Transverse colon (tissue), 4 donors: ENCODE measurements at regions not wholly inside any gene's neighbourhood (a gene's known extent, or its start where the extent isn't known, plus 50 kb on each side); places are given as distances from the start of the nearest gene placed in this dataset.

Experiments
- DNase-seq: peaks from one replicate; pipeline ENCODE4 v3.0.0-alpha.2; 2019
- H3K27ac ChIP-seq, 4 donors: fragments of 200-600 bp; sonication (generic); 2 replicates each; pipeline ENCODE4 v1.5.1; 2016 to 2018; ENCODE audit warnings: inconsistent platforms in 4 of 4
- H3K27me3 ChIP-seq: fragments of 200-600 bp; sonication (generic); 2 replicates; pipeline ENCODE4 v1.5.1; 2017; ENCODE audit warnings: inconsistent platforms
- H3K36me3 ChIP-seq, 4 donors: fragments of 200-600 bp; sonication (generic); 2 replicates each; pipeline ENCODE4 v1.5.1; 2017 to 2019; ENCODE audit warnings: inconsistent platforms in 4 of 4
- H3K4me1 ChIP-seq, 4 donors: fragments of 200-600 bp; sonication (generic); 2 replicates each; pipeline ENCODE4 v1.5.1; 2017 to 2020; ENCODE audit warnings: inconsistent platforms in 4 of 4
- H3K4me3 ChIP-seq, 4 donors: fragments of 200-600 bp; sonication (generic); 1 replicate in 1 of 4; 2 replicates in 3 of 4; pipeline versions ENCODE4 v1.5.1 to v1.6.1; 2017 to 2019; ENCODE audit warnings: inconsistent platforms in 4 of 4
- H3K9me3 ChIP-seq, 2 donors: fragments of 200-600 bp; sonication (generic); 2 replicates each; pipeline ENCODE4 v1.5.1; 2017 to 2019; ENCODE audit warnings: inconsistent platforms in 2 of 2
- CTCF ChIP-seq, 5 experiments: fragments of 200-600 bp in 3 of 5; fragments of 450-650 bp in 2 of 5; sonication (generic) in 3 of 5; IDR thresholded peaks; 1 replicate in 2 of 5; 2 replicates in 3 of 5; pipeline ENCODE4 v1.5.1; 2016 to 2017; ENCODE audit warnings: antibody characterized with exemption in 5 of 5, inconsistent platforms in 3 of 5, mild to moderate bottlenecking in 2 of 5, moderate library complexity in 1 of 5
- EP300 ChIP-seq: sonication (generic); formaldehyde crosslinking; IDR thresholded peaks from one replicate; pipeline ENCODE4 v1.6.1; 2017; ENCODE audit warnings: antibody characterized with exemption, low read depth
- POLR2A ChIP-seq: fragments of 450-650 bp; IDR thresholded peaks from one replicate; pipeline ENCODE4 v1.6.1; 2016; ENCODE audit warnings: antibody characterized with exemption, mild to moderate bottlenecking, moderate library complexity
- POLR2AphosphoS5 ChIP-seq, 3 donors: sonication (generic); formaldehyde crosslinking; IDR thresholded peaks; one replicate each; pipeline ENCODE4 v1.6.1; 2016; ENCODE audit warnings: antibody characterized with exemption in 3 of 3
- WGBS, 2 donors: methylation state at CpG; one replicate each; pipeline ENCODE4 v1.1.5; 2018; ENCODE audit warnings: low coverage in 1 of 2; 5-methylcytosine and 5-hydroxymethylcytosine counted together
- in situ Hi-C, 4 donors: fragments of 200-750 bp; cut with MboI; loops; one replicate each; pipeline versions ENCODE4 v1.15.0 to v1.15.1; 2017; ENCODE audit warnings: low sequenced_read_pairs in 3 of 4, low pct_ligation_motif_present in 1 of 4, low pct_unique_long_range_greater_than_20kb in 1 of 4
- intact Hi-C: fragments of 100-400 bp; cut with DNase I; formaldehyde crosslinking; loops from one replicate; pipeline ENCODE4 v1.15.1; 2023; ENCODE audit warnings: low total_unique reads

- TF ChIP-seq POLR2AphosphoS5 (IDR thresholded peaks at IDR 0.05), result no peak
- TF ChIP-seq CTCF (IDR thresholded peaks at IDR 0.05), result no peak
- no peak for TF ChIP-seq POLR2A
- TF ChIP-seq EP300, result no peak
- no peaks in the 10 kb centered on the region for H3K36me3 ChIP-seq
Observed at GRCh38 chr6:44653091-44653490, 265.6 kb downstream of the CDC5L start.

GRCh38 chr6:44653761-44654218, 266.3 kb downstream of the CDC5L start:
- no peaks in the 10 kb centered on the region for H3K36me3 ChIP-seq
- in situ Hi-C loops, result loop anchor here (10.0 to 25.0 kb wide), 5 partner anchors 759 to 1259 kb away; no protein-coding TSS in a partner anchor
- peaks cover 0 to 16% (median 4%) of the 10 kb centered on the region in 4 donors for H3K4me1 ChIP-seq
- no peaks in the 10 kb centered on the region for H3K27me3 ChIP-seq
- 26 to 30% methylated on average over 7 to 10 of the region's 10 CpGs for WGBS, 2 donors
- H3K27ac ChIP-seq, result no peak overlapping the region
- H3K9me3 ChIP-seq, result no peaks in the 10 kb centered on the region
- DNase-seq, result no peak
- H3K4me3 ChIP-seq, result no peak overlapping the region
- no peak for TF ChIP-seq CTCF (IDR thresholded peaks at IDR 0.05)
- peak in 1 of 3 donors; percentile 35 for TF ChIP-seq POLR2AphosphoS5 (IDR thresholded peaks at IDR 0.05)
- TF ChIP-seq POLR2A, result no peak
- TF ChIP-seq EP300, result no peak
- intact Hi-C loops, result loop anchor here (10.0 kb wide), 2 partner anchors 721 to 1061 kb away; partner anchors contain the start of gene SUPT3H

More at GRCh38 chr6:44653091-44653490, 265.6 kb downstream of the CDC5L start:
- DNase-seq, result no peak
- Histone ChIP-seq H3K4me1 (peaks cover 0 to 16% (median 4%) of the 10 kb centered on the region in 4 donors), H3K27me3 (no peaks in the 10 kb centered on the region), H3K27ac (no peak overlapping the region), H3K9me3 (no peaks in the 10 kb centered on the region), H3K4me3 (no peak overlapping the region)
- in situ Hi-C loops (loop anchor here (10.0 to 25.0 kb wide), 5 partner anchors 759 to 1259 kb away; no protein-coding TSS in a partner anchor), intact Hi-C loops (loop anchor here (10.0 kb wide), 2 partner anchors 722 to 1062 kb away; partner anchors contain the start of gene SUPT3H)
- WGBS, 2 donors, result 85 to 87% methylated on average over 3 of the region's 3 CpGs

GRCh38 chr6:44655412-44656342, 268.2 kb downstream of the CDC5L start:
- no peak overlapping the region for H3K4me3 ChIP-seq
- peaks cover 0 to 16% (median 4%) of the 10 kb centered on the region in 4 donors for H3K4me1 ChIP-seq
- peak; percentile 78 for DNase-seq
- in situ Hi-C loops, result loop anchor here (5.0 to 25.0 kb wide), 6 partner anchors 757 to 1257 kb away; no protein-coding TSS in a partner anchor
- intact Hi-C loops, result loop anchor here (10.0 kb wide), 2 partner anchors 719 to 1059 kb away; partner anchors contain the start of gene SUPT3H
- no peaks in the 10 kb centered on the region for H3K27me3 ChIP-seq
- no peak overlapping the region for H3K27ac ChIP-seq
- H3K9me3 ChIP-seq, result no peaks in the 10 kb centered on the region
- TF ChIP-seq CTCF (IDR thresholded peaks at IDR 0.05), result peak; percentile 84 to 96 (median 91)
- peak; percentile 73 for TF ChIP-seq EP300
- no peak for TF ChIP-seq POLR2A
- TF ChIP-seq POLR2AphosphoS5 (IDR thresholded peaks at IDR 0.05), result peak; percentile 27 to 52 (median 48)
- WGBS, 2 donors, result 10 to 35% methylated on average over 2 to 26 of the region's 26 CpGs
- no peaks in the 10 kb centered on the region for H3K36me3 ChIP-seq

- no peaks in the 10 kb centered on the region for H3K27me3 ChIP-seq
- no peak overlapping the region for H3K4me3 ChIP-seq
- TF ChIP-seq POLR2A, result no peak
- no peak for TF ChIP-seq POLR2AphosphoS5 (IDR thresholded peaks at IDR 0.05)
- TF ChIP-seq CTCF (IDR thresholded peaks at IDR 0.05), result no peak
- TF ChIP-seq EP300, result no peak
- H3K4me1 ChIP-seq, result peaks cover 0 to 23% (median 7%) of the 10 kb centered on the region in 4 donors
- no peaks in the 10 kb centered on the region for H3K9me3 ChIP-seq
- 77% methylated on average over 4 to 6 of the region's 6 CpGs for WGBS, 2 donors
- intact Hi-C loops (loop anchor here (10.0 kb wide), 2 partner anchors 718 to 1058 kb away; partner anchors contain the start of gene SUPT3H), in situ Hi-C loops (loop anchor here (5.0 to 25.0 kb wide), 6 partner anchors 756 to 1256 kb away; no protein-coding TSS in a partner anchor)
- no peak for DNase-seq
- H3K27ac ChIP-seq, result no peak overlapping the region
- no peaks in the 10 kb centered on the region for H3K36me3 ChIP-seq
Observed at GRCh38 chr6:44656691-44657090, 269.2 kb downstream of the CDC5L start.
